ENCODE measurements at regions not wholly inside any gene's neighbourhood (a gene's known extent, or its start where the extent isn't known, plus 50 kb on each side); places are given as distances from the start of the nearest gene placed in this dataset.

- TF ChIP-seq POLR2A (IDR thresholded peaks at IDR 0.05; ENCODE audit: low read depth), result no peak
- TF ChIP-seq CTCF (IDR thresholded peaks at IDR 0.05), result no peak
- no peak for TF ChIP-seq POLR2AphosphoS5 (IDR thresholded peaks at IDR 0.05)
- TF ChIP-seq EP300 (IDR thresholded peaks at IDR 0.05), result no peak
These were observed 1188.4 kb upstream of the NXPH2 start for GRCh38 chr2:139968588-139968987.

Data from esophagus muscularis mucosa (tissue), 4 donors.